HFF-Myc (cell line): ENCODE measurements at regions not wholly inside any gene's neighbourhood (a gene's known extent, or its start where the extent isn't known, plus 50 kb on each side); places are given as distances from the start of the nearest gene placed in this dataset.

Source experiments
- DNase-seq: peaks from one replicate; pipeline ENCODE4 v3.0.0-alpha.2; 2011; ENCODE audit warnings: low read depth; ENCODE audit errors: extremely low read depth
- H3K4me3 ChIP-seq: replicated peaks from 2 replicates; pipeline ENCODE4 v1.5.1; 2011; ENCODE audit warnings: low read depth, mild to moderate bottlenecking, control low read depth, low read length
- CTCF ChIP-seq: IDR thresholded peaks from 2 replicates; pipeline ENCODE4 v1.5.1; 2012; ENCODE audit warnings: mild to moderate bottlenecking, low read depth, low read length, control low read depth; ENCODE audit errors: missing control alignments

- no peak for DNase-seq
- H3K4me3 ChIP-seq, result no peak overlapping the region
- TF ChIP-seq CTCF, result no peak
Observed at GRCh38 chr17:45688820-45689219, 95.3 kb upstream of the CRHR1 start.

- no peak for DNase-seq
- no peak overlapping the region for H3K4me3 ChIP-seq
- no peak for TF ChIP-seq CTCF
Observed at GRCh38 chr17:45689451-45689850, 94.7 kb upstream of the CRHR1 start.

- no peak for TF ChIP-seq CTCF
- H3K4me3 ChIP-seq, result no peak overlapping the region
- DNase-seq, result no peak
Observed at GRCh38 chr17:45690625-45691275, 93.4 kb upstream of the CRHR1 start.

- H3K4me3 ChIP-seq, result no peak overlapping the region
- TF ChIP-seq CTCF, result no peak
- no peak for DNase-seq
Observed at GRCh38 chr17:45692661-45693060, 91.5 kb upstream of the CRHR1 start.

- DNase-seq, result no peak
- no peak overlapping the region for H3K4me3 ChIP-seq
- TF ChIP-seq CTCF, result no peak
Observed at GRCh38 chr17:45693792-45694191, 90.3 kb upstream of the CRHR1 start.

GRCh38 chr17:45696442-45696841, 87.7 kb upstream of the CRHR1 start:
- no peak for TF ChIP-seq CTCF
- DNase-seq, result no peak

GRCh38 chr17:45697076-45697475, 87.0 kb upstream of the CRHR1 start:
- H3K4me3 ChIP-seq, result no peak overlapping the region
- no peak for TF ChIP-seq CTCF
- no peak for DNase-seq

More at GRCh38 chr17:45696442-45696841, 87.7 kb upstream of the CRHR1 start:
- H3K4me3 ChIP-seq, result no peak overlapping the region
